ENCODE measurements at regions not wholly inside any gene's neighbourhood (a gene's known extent, or its start where the extent isn't known, plus 50 kb on each side); places are given as distances from the start of the nearest gene placed in this dataset.

DNA sequence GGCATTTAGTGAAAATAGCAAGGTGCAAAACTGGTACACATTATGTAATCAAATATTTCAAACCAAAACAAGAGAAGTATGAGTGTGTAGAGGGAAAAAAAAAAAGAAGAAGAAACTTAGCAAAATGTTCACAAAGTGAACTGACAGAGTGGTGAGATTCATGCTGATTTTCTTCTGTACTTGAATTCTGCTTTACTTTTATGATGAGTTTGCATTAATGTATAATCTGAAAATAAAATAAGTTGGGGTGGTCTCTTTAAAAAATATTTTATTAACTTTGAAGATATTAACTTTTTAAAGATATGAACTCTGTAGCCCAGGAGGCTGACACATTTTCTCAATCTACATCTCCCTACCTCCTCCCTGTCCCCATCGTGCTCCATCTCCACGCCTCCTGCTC lies 185.1 kb downstream of the QDPR start:
- Histone ChIP-seq H3K27ac (no peak overlapping the region), H2AFZ (replicated peaks) (no peak overlapping the region), H3K27me3 (no peaks in the 10 kb centered on the region), H3F3A (ENCODE audit: low read depth) (no peaks in the 10 kb centered on the region), H3K9me3 (ENCODE audit: low read depth) (no peaks in the 10 kb centered on the region), H3K4me3 (no peak overlapping the region), H3K79me2 (ENCODE audit: low read depth) (no peaks in the 10 kb centered on the region), H3K4me2 (no peak overlapping the region), H4K20me1 (ENCODE audit: low read depth) (no peaks in the 10 kb centered on the region), H3K9ac (no peak overlapping the region), H3K4me1 (no peaks in the 10 kb centered on the region), H3K36me3 (no peaks in the 10 kb centered on the region)
- peaks cover 4% of the 10 kb centered on the region for H3K27me3 Mint-ChIP-seq (ENCODE audit: insufficient read depth, low read depth)
- no peaks in the 10 kb centered on the region for H3K9me3 Mint-ChIP-seq
- no peak for DNase-seq (ENCODE audit: low spot score)
- H3K27ac Mint-ChIP-seq = no peak overlapping the region
- H3K4me1 Mint-ChIP-seq = peaks cover 10% of the 10 kb centered on the region
- H3K4me3 Mint-ChIP-seq = no peak overlapping the region
- no peaks in the 10 kb centered on the region for H3K36me3 Mint-ChIP-seq
- no peak for TF ChIP-seq EZH2 (IDR thresholded peaks at IDR 0.05)

DNA sequence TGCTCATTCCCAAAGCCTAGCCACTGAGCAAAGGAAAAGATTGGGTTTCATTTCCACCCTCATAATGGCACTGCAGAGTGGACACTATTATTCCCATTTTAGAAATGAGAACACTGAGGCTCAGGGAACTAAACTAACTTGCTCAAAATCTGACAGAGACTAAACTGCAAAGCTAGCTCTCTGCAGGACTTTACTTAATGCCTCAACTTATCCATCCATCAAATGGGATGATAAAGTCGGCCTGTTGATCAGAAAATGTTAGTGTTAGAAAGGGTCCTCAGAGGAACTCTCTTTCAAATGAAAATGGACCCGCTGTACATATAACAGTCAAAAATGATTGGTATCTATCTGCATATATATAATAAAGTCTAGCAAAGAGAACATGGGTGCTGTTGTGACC lies 186.8 kb downstream of the QDPR start:
- H3K9me3 Mint-ChIP-seq = peaks cover 4% of the 10 kb centered on the region
- Histone ChIP-seq H3K9ac (no peak overlapping the region), H3K79me2 (ENCODE audit: low read depth) (no peaks in the 10 kb centered on the region), H3K27me3 (no peaks in the 10 kb centered on the region), H3K27ac (no peak overlapping the region), H3K4me1 (no peaks in the 10 kb centered on the region), H2AFZ (replicated peaks) (no peak overlapping the region), H3F3A (ENCODE audit: low read depth) (no peaks in the 10 kb centered on the region), H3K4me3 (no peak overlapping the region), H3K9me3 (ENCODE audit: low read depth) (no peaks in the 10 kb centered on the region), H3K36me3 (no peaks in the 10 kb centered on the region), H3K4me2 (no peak overlapping the region), H4K20me1 (ENCODE audit: low read depth) (no peaks in the 10 kb centered on the region)
- TF ChIP-seq EZH2phosphoT487 (IDR thresholded peaks at IDR 0.05) (no peak), EZH2 (IDR thresholded peaks at IDR 0.05) (no peak)
- TF ChIP-seq, protein P1, sequence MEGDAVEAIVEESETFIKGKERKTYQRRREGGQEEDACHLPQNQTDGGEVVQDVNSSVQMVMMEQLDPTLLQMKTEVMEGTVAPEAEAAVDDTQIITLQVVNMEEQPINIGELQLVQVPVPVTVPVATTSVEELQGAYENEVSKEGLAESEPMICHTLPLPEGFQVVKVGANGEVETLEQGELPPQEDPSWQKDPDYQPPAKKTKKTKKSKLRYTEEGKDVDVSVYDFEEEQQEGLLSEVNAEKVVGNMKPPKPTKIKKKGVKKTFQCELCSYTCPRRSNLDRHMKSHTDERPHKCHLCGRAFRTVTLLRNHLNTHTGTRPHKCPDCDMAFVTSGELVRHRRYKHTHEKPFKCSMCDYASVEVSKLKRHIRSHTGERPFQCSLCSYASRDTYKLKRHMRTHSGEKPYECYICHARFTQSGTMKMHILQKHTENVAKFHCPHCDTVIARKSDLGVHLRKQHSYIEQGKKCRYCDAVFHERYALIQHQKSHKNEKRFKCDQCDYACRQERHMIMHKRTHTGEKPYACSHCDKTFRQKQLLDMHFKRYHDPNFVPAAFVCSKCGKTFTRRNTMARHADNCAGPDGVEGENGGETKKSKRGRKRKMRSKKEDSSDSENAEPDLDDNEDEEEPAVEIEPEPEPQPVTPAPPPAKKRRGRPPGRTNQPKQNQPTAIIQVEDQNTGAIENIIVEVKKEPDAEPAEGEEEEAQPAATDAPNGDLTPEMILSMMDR (IDR thresholded peaks at IDR 0.05) = no peak
- no peak overlapping the region for H3K27ac Mint-ChIP-seq
- no peak overlapping the region for H3K4me3 Mint-ChIP-seq
- no peaks in the 10 kb centered on the region for H3K36me3 Mint-ChIP-seq
- H3K27me3 Mint-ChIP-seq (ENCODE audit: insufficient read depth, low read depth) = peaks cover 2% of the 10 kb centered on the region
- peaks cover 10% of the 10 kb centered on the region for H3K4me1 Mint-ChIP-seq
- no peak for DNase-seq (ENCODE audit: low spot score)

- no peaks in the 10 kb centered on the region for H3K36me3 Mint-ChIP-seq
- no peak overlapping the region for H2AFZ ChIP-seq (replicated peaks)
Measured at GRCh38 chr4:17324386-17324830, 187.5 kb downstream of the QDPR start.

More at GRCh38 chr4:17324386-17324830, 187.5 kb downstream of the QDPR start:
- Histone ChIP-seq H3K27me3 (no peaks in the 10 kb centered on the region), H3K79me2 (ENCODE audit: low read depth) (no peaks in the 10 kb centered on the region), H3K4me3 (no peak overlapping the region), H3F3A (ENCODE audit: low read depth) (no peaks in the 10 kb centered on the region), H3K27ac (no peak overlapping the region), H3K4me1 (no peaks in the 10 kb centered on the region), H3K9ac (no peak overlapping the region), H3K4me2 (no peak overlapping the region), H4K20me1 (ENCODE audit: low read depth) (no peaks in the 10 kb centered on the region), H3K9me3 (ENCODE audit: low read depth) (no peaks in the 10 kb centered on the region), H3K36me3 (no peaks in the 10 kb centered on the region)
- TF ChIP-seq EZH2 (IDR thresholded peaks at IDR 0.05) (no peak), EZH2phosphoT487 (IDR thresholded peaks at IDR 0.05) (no peak)
- TF ChIP-seq, protein P1 (IDR thresholded peaks at IDR 0.05) = peak; percentile 86
- DNase-seq (ENCODE audit: low spot score) = peak; percentile 67
- Mint-ChIP-seq H3K4me1 (peaks cover 10% of the 10 kb centered on the region), H3K27me3 (ENCODE audit: insufficient read depth, low read depth) (peaks cover 2% of the 10 kb centered on the region), H3K4me3 (no peak overlapping the region), H3K27ac (peak overlapping the region; percentile 20), H3K9me3 (peaks cover 4% of the 10 kb centered on the region)

Data from neural progenitor cell (in vitro differentiated cells).